ENCODE measurements at regions not wholly inside any gene's neighbourhood (a gene's known extent, or its start where the extent isn't known, plus 50 kb on each side); places are given as distances from the start of the nearest gene placed in this dataset.
A peak's percentile ranks its signal among the peaks of the same experiment; 100 is the strongest.

DNA sequence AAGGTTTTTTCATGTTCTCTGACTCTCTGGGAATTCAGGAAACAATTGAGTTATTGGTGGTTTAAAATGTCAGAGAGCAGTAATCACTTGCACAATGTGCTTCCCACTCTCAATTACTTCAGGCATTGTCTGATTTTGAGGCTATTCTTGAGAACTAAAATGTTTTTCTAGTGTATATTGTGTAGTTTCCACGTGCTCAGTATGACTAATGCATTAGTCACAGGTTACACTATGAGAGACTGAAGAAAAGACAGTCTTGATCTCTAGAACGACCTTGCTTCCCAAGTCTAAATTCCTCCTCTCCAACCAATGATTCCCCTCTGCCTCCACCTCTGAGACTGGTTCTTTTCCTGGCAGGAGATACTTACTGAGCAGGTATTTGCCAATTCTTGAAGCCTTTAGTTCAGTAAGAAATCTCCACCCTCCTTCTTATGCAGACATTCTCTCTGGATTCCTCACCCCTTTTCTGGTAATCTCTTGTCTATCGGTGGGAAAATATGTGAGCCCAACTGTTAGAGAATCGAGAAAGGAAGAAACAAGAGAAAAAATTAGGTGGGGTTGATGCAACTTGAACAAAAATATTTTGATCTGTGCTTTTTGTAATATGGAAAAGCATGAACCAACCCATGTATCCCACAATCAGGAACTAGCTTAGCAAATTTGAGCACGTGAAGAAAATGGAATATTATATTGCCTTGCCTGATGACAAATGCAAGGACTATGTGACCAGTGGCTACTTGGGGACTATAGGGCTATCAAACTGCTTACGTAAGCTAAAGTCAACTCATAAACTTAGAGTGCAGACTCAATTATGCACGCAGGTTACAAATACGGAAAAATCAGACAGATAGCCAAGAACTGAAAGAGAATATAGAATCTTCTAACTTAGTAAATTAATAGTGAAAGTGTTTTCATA lies 61.1 kb upstream of the SLC22A16 start:
- no peak for DNase-seq

DNA sequence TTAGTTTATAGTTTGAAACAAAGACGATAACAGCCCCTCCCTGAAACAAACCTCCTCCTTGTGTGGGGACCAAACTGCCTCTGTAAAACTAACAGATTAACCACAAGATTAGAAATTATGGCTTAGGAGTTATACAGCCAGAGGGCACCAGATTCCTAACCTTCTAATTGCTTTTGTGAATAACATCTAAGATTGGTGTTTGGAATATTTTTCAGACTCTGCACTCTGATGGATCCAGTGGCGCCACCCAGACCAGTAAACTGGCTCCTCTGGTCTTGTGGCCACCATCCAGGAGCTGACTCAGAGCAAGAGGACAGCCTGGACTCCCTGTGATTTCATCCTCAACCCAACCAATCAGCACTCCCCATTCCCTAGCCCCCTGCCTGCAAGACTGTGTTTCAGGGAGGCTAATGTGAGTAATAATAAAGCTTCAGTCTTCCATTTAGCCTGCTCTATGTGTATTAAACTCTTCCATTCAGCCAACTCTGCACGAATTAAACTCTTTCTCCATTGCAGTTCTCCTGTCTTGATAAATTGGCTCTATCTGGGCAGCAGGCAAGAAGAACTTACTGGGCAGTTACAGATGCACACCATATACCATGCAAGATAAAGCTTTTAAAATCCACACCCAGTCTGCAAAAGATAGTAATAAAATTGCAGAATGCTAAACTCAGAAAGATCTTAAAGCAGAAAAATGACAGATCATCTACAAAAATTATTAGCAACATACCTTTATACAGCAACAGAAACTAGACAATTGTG lies 58.5 kb upstream of the SLC22A16 start:
- DNase-seq = no peak

- no peak for DNase-seq
Measured at GRCh38 chr6:110532431-110532830, 56.0 kb upstream of the SLC22A16 start.

DNA sequence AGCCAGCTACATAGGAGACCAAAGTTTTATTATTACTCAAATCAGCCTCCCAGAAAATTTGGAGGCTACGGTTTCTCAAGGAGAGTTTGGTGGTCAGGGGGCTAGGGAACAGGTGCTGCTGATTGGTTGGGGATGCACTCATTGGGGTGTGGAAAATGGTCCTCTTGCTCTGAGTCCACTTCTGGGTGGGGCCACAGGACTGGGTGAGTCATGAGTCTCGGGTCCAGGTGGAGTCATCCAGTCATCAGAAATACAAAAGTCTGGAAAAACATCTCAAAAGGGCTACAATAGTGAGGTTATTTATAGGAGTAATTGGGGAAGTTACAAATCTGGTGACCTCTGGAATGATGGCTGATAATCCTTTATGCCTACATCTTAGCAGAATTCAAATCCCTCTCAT lies 54.3 kb upstream of the SLC22A16 start:
- DNase-seq = no peak

DNA sequence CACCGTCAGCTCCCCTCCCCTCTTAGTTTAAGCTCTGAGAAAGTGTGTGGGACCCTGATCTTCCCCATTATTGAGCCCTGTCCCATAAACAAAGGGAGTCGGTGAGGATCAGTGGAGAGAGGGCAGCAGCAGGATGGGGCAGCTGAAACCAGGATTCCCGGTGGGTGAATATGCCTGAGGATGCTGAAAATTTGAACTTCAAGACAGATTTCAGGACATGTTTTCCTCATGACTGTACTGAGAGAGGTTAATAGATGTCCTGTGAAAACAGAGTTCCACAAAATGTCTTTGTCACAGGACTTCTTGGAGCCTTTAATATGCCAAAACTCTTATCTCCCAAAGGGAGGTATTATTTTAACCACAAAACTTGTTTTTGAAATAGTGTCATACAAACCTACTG lies 53.5 kb upstream of the SLC22A16 start:
- no peak for DNase-seq

- DNase-seq = no peak
Measured at GRCh38 chr6:110529355-110529754, 52.9 kb upstream of the SLC22A16 start.

GRCh38 chr6:110528930-110529325 lies 52.5 kb upstream of the SLC22A16 start:
- DNase-seq = no peak

DNA sequence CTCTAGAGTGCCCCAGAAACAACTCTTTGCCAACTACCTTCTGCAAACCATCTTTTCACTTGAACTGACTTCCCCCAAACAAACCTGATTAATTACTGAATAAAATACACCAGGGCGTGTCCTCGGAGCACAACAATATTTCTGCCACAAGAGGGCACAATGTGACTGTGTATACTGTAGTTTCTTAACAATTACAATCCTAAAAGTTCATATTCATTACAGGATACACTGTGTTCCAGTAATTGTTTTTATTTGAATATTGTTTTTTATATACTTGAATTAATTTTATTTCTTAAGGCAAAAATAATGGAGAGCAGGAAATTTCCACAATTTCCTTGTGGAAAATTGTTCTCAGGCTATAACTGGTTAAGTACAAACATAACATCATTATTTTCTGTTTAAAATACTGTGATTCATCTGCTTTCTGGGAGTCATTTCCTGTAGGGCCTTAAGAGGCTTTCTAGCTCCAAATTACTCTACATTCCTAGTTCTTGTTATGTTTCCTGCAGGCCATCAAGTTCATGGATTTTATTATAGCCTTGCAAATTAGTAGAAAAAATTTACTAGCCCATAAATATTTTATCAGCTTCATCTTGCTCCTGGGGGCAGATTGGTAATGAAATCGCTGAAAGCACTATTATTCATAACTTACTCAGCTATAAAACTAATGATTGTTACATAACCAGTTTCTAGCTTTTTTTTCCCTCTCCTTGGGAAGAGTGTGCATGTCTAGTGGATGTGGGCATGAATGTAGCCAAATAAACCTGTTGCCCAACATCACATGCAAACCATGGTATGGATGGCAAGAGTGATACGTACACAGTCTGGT lies 51.9 kb upstream of the SLC22A16 start:
- DNase-seq = peak; percentile 44

DNA sequence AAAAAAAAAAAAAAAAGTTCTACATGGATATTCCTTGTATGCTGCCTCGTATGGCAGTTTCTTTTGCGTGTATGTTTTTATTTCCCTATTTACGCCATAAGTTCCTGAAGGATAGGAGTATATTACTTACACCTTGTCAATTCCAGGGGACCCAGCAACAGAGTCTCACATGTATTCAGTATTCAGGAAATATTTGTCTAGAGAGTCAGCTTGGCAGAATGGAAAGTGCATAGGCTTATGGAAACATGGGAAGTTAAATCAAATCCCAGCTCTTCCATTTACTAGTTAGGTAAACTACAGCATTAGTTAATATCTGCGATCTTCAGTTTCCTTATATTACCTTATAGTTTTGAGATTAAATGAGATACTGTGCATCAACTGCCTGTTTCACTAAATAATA lies 51.1 kb upstream of the SLC22A16 start:
- DNase-seq = no peak

DNA sequence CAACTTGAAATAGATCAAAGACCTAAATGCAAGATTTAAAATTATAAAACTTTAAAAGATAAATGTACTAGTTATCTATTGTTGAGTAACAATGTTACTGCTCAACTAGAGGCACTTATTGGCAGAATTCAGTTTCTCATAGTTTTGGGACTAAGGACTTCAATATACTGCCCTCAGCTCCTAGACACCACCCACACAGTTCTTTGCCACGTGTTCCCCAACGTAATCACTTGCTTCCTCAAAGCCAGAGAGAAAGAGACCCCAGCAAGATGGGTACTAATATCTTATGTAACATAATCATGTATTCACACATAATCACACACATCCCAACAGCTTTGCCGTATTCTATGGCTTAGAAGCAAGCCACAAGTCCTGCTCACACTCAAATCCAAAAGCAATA lies 50.3 kb upstream of the SLC22A16 start:
- DNase-seq = no peak

Data from COR-L47 (cell line).